ENCODE measurements at regions not wholly inside any gene's neighbourhood (a gene's known extent, or its start where the extent isn't known, plus 50 kb on each side); places are given as distances from the start of the nearest gene placed in this dataset.

GRCh38 chr13:44281252-44282000, 92.2 kb upstream of the SERP2 start:
- Histone ChIP-seq H3K27ac (ENCODE audit: low read depth in 1 of 2, low read length in 2 of 2) (no peak overlapping the region), H3K36me3 (ENCODE audit: control insufficient read depth in 1 of 2, insufficient read depth in 2 of 2, low read length in 1 of 2) (no peaks in the 10 kb centered on the region), H3K9me3 (ENCODE audit: control insufficient read depth, low read length) (no peaks in the 10 kb centered on the region), H3K4me1 (ENCODE audit: control insufficient read depth in 1 of 2, insufficient read depth in 2 of 2, low read length in 2 of 2) (no peaks in the 10 kb centered on the region), H3K4me3 (ENCODE audit: low read length in 2 of 2) (no peak overlapping the region), H3K27me3 (ENCODE audit: control insufficient read depth in 1 of 2, insufficient read depth in 2 of 2, low read length in 1 of 2) (no peaks in the 10 kb centered on the region)
- WGBS, 2 donors: 92 to 93% methylated on average over 9 of the region's 9 CpGs
- no peak for ATAC-seq (ENCODE audit: low FRiP score)
- intact Hi-C loops (cut with DNase I): no loop called here
- no peak for DNase-seq

DNA sequence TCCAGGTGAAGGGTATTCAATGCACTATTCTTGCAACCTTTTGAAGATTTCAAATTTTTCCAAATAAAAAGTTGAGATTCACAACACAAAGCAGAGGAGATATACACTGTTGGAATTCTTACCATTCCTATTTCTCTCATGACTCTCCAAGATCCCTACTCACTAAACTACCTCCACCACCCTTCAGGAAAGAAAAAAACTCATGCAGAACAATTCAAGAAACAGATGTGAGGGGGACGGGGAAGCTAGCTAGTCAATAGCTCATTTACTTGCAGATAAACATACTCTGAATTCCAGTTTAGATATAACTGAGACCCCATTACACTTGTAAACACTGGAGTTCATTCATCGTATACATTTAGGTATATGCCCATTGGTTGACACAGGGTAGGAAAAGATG, 90.0 kb upstream of the SERP2 start:
- intact Hi-C loops (cut with DNase I): no loop called here
- Histone ChIP-seq H3K27me3 (ENCODE audit: control insufficient read depth in 1 of 2, insufficient read depth in 2 of 2, low read length in 1 of 2) (no peaks in the 10 kb centered on the region), H3K9me3 (ENCODE audit: control insufficient read depth, low read length) (no peaks in the 10 kb centered on the region), H3K27ac (ENCODE audit: low read depth in 1 of 2, low read length in 2 of 2) (no peak overlapping the region), H3K4me1 (ENCODE audit: control insufficient read depth in 1 of 2, insufficient read depth in 2 of 2, low read length in 2 of 2) (no peaks in the 10 kb centered on the region), H3K36me3 (ENCODE audit: control insufficient read depth in 1 of 2, insufficient read depth in 2 of 2, low read length in 1 of 2) (no peaks in the 10 kb centered on the region), H3K4me3 (ENCODE audit: low read length in 2 of 2) (no peak overlapping the region)
- DNase-seq (no peak), ATAC-seq (ENCODE audit: low FRiP score) (no peak)
- 85 to 91% methylated on average over 2 of the region's 2 CpGs for WGBS, 2 donors

GRCh38 chr13:44287958-44288357, 85.7 kb upstream of the SERP2 start:
- H3K36me3 ChIP-seq (ENCODE audit: control insufficient read depth in 1 of 2, insufficient read depth in 2 of 2, low read length in 1 of 2): no peaks in the 10 kb centered on the region
- no peaks in the 10 kb centered on the region for H3K4me1 ChIP-seq (ENCODE audit: control insufficient read depth in 1 of 2, insufficient read depth in 2 of 2, low read length in 2 of 2)
- intact Hi-C loops (cut with DNase I): no loop called here
- H3K9me3 ChIP-seq (ENCODE audit: control insufficient read depth, low read length): no peaks in the 10 kb centered on the region
- no peak overlapping the region for H3K27ac ChIP-seq (ENCODE audit: low read depth in 1 of 2, low read length in 2 of 2)
- H3K27me3 ChIP-seq (ENCODE audit: control insufficient read depth in 1 of 2, insufficient read depth in 2 of 2, low read length in 1 of 2): no peaks in the 10 kb centered on the region
- H3K4me3 ChIP-seq (ENCODE audit: low read length in 2 of 2): no peak overlapping the region
- no peak for DNase-seq
- WGBS, 2 donors: 10 to 12% methylated on average over 5 of the region's 5 CpGs
- no peak for ATAC-seq (ENCODE audit: low FRiP score)

DNA sequence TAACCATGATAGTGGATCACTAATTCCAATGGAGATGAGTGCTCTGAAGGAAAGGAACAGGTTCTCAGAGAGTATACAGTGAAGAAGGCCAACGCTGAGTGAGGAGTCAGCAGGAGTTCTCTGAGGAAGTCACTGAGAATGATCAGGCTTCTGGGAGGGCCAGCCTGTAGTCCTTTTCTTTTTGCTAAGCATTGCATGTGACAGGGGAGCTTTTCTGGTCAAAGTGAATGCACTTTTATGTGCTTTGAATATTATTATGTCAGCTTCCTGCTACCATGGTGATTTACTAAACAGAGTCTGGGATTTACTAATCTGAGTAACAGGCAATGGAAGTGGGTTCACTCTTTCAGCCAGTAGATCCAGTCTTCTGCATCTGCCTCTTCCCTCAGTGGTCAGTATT, 81.1 kb upstream of the SERP2 start:
- Histone ChIP-seq H3K27ac (ENCODE audit: low read depth in 1 of 2, low read length in 2 of 2) (no peak overlapping the region), H3K36me3 (ENCODE audit: control insufficient read depth in 1 of 2, insufficient read depth in 2 of 2, low read length in 1 of 2) (no peaks in the 10 kb centered on the region), H3K27me3 (ENCODE audit: control insufficient read depth in 1 of 2, insufficient read depth in 2 of 2, low read length in 1 of 2) (no peaks in the 10 kb centered on the region), H3K4me1 (ENCODE audit: control insufficient read depth in 1 of 2, insufficient read depth in 2 of 2, low read length in 2 of 2) (no peaks in the 10 kb centered on the region), H3K4me3 (ENCODE audit: low read length in 2 of 2) (no peak overlapping the region), H3K9me3 (ENCODE audit: control insufficient read depth, low read length) (no peaks in the 10 kb centered on the region)
- DNase-seq: no peak
- 88 to 94% methylated on average over 1 of the region's 1 CpG for WGBS, 2 donors
- intact Hi-C loops (cut with DNase I): no loop called here
- ATAC-seq (ENCODE audit: low FRiP score): peak; percentile 49

DNA sequence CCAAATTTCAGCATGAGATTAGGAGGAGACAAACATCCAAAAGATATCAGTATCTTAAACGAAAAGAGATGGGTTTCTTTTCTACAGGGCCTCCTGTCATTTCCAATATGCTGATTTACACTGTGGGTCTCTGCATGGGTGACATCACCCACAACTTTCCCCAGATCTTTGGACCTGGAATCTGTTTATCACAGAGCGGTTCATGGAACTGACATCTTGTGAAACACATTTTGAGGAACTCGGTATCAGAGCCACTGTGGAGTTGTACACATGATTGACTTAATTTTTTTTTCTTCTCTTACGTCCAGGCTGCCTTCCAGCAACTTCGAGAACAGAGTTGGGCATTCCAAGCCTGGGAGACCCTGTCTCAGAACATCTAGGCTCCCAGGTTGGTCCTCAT, 80.2 kb upstream of the SERP2 start:
- Histone ChIP-seq H3K27me3 (ENCODE audit: control insufficient read depth in 1 of 2, insufficient read depth in 2 of 2, low read length in 1 of 2) (no peaks in the 10 kb centered on the region), H3K4me1 (ENCODE audit: control insufficient read depth in 1 of 2, insufficient read depth in 2 of 2, low read length in 2 of 2) (no peaks in the 10 kb centered on the region), H3K36me3 (ENCODE audit: control insufficient read depth in 1 of 2, insufficient read depth in 2 of 2, low read length in 1 of 2) (no peaks in the 10 kb centered on the region), H3K27ac (ENCODE audit: low read depth in 1 of 2, low read length in 2 of 2) (peak overlapping the region; percentile 33 to 73), H3K4me3 (ENCODE audit: low read length in 2 of 2) (no peak overlapping the region), H3K9me3 (ENCODE audit: control insufficient read depth, low read length) (no peaks in the 10 kb centered on the region)
- 30 to 42% methylated on average over 5 of the region's 5 CpGs for WGBS, 2 donors
- ATAC-seq (ENCODE audit: low FRiP score) (no peak), DNase-seq (no peak)
- intact Hi-C loops (cut with DNase I): no loop called here

- Histone ChIP-seq H3K27ac (ENCODE audit: low read depth in 1 of 2, low read length in 2 of 2) (peak overlapping the region; percentile 33 to 73), H3K4me3 (ENCODE audit: low read length in 2 of 2) (no peak overlapping the region), H3K36me3 (ENCODE audit: control insufficient read depth in 1 of 2, insufficient read depth in 2 of 2, low read length in 1 of 2) (no peaks in the 10 kb centered on the region), H3K9me3 (ENCODE audit: control insufficient read depth, low read length) (no peaks in the 10 kb centered on the region), H3K27me3 (ENCODE audit: control insufficient read depth in 1 of 2, insufficient read depth in 2 of 2, low read length in 1 of 2) (no peaks in the 10 kb centered on the region), H3K4me1 (ENCODE audit: control insufficient read depth in 1 of 2, insufficient read depth in 2 of 2, low read length in 2 of 2) (no peaks in the 10 kb centered on the region)
- DNase-seq (no peak), ATAC-seq (ENCODE audit: low FRiP score) (peak; percentile 21)
- 18 to 33% methylated on average over 3 of the region's 3 CpGs for WGBS, 2 donors
- intact Hi-C loops (cut with DNase I): no loop called here
Observed at GRCh38 chr13:44293908-44294735, 79.5 kb upstream of the SERP2 start.

DNA sequence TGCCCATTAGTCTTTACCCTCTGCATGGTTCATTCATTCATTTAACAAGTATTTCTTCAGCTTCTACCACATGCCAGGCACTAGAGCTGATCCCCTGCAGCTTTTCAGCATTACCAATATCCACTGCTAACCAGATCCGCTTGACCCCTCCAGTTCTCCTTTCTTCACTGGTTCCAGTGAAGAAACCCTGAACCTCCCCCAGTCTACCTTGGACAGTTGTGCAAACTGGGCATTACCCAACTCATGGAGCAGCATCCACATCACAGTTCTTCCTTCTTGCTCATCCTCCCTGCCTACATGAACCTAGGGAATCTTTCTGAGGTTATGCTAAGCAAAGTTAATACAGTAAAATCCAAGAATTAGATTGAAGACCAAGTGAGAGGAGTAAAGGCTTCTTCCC, 78.7 kb upstream of the SERP2 start:
- no peak overlapping the region for H3K4me3 ChIP-seq (ENCODE audit: low read length in 2 of 2)
- WGBS, 2 donors: 98 to 100% methylated on average over 1 of the region's 1 CpG
- no peak for DNase-seq
- no peaks in the 10 kb centered on the region for H3K9me3 ChIP-seq (ENCODE audit: control insufficient read depth, low read length)
- H3K4me1 ChIP-seq (ENCODE audit: control insufficient read depth in 1 of 2, insufficient read depth in 2 of 2, low read length in 2 of 2): no peaks in the 10 kb centered on the region
- H3K27me3 ChIP-seq (ENCODE audit: control insufficient read depth in 1 of 2, insufficient read depth in 2 of 2, low read length in 1 of 2): no peaks in the 10 kb centered on the region
- no peak for ATAC-seq (ENCODE audit: low FRiP score)
- H3K36me3 ChIP-seq (ENCODE audit: control insufficient read depth in 1 of 2, insufficient read depth in 2 of 2, low read length in 1 of 2): no peaks in the 10 kb centered on the region
- H3K27ac ChIP-seq (ENCODE audit: low read depth in 1 of 2, low read length in 2 of 2): no peak overlapping the region
- intact Hi-C loops (cut with DNase I): no loop called here

DNA sequence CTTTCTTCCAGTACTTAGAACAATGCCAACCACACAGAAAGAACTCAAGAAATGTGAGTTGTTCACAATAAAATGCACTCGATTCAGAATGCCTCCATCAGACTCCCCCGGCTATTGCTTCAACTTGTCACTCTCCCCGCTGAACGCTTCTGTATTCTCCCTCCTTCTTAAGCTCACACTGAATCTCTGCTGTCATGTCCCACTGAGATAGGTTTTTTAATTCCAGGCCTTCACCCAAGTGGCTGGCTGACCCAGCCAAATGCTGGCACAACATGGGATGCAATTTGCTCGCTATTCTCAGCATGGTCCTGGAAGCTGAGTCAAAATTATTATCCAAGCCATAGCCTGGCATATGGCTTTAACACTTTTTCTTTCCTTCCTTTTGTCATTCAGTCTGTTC, 76.8 kb upstream of the SERP2 start:
- no peak overlapping the region for H3K4me3 ChIP-seq (ENCODE audit: low read length in 2 of 2)
- H3K27ac ChIP-seq (ENCODE audit: low read depth in 1 of 2, low read length in 2 of 2): no peak overlapping the region
- intact Hi-C loops (cut with DNase I): no loop called here
- 21 to 22% methylated on average over 5 of the region's 5 CpGs for WGBS, 2 donors
- ATAC-seq (ENCODE audit: low FRiP score) (no peak), DNase-seq (no peak)
- H3K36me3 ChIP-seq (ENCODE audit: control insufficient read depth in 1 of 2, insufficient read depth in 2 of 2, low read length in 1 of 2): no peaks in the 10 kb centered on the region
- H3K9me3 ChIP-seq (ENCODE audit: control insufficient read depth, low read length): no peaks in the 10 kb centered on the region
- H3K27me3 ChIP-seq (ENCODE audit: control insufficient read depth in 1 of 2, insufficient read depth in 2 of 2, low read length in 1 of 2): no peaks in the 10 kb centered on the region
- peaks cover 0 to 3% of the 10 kb centered on the region in 2 donors for H3K4me1 ChIP-seq (ENCODE audit: control insufficient read depth in 1 of 2, insufficient read depth in 2 of 2, low read length in 2 of 2)

DNA sequence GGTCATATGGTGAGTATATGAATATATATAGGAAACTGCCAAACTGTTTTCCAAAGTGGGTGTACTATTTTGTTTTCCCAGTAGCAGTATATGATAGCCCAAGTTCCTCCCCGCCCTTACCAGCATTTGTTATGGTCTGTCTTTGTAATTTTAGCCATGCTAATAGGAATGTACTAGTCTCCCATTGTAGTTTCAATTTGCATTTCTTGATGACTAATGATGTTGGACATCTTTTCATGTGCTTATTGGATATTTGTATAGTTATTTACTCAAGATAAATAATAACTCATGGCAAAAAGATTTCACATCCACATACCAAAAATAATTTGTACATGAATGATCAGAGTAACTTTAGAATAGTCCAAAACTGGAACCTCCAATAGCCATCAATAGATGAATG, 75.3 kb upstream of the SERP2 start:
- Histone ChIP-seq H3K9me3 (ENCODE audit: control insufficient read depth, low read length) (no peaks in the 10 kb centered on the region), H3K4me3 (ENCODE audit: low read length in 2 of 2) (no peak overlapping the region), H3K27ac (ENCODE audit: low read depth in 1 of 2, low read length in 2 of 2) (no peak overlapping the region), H3K4me1 (ENCODE audit: control insufficient read depth in 1 of 2, insufficient read depth in 2 of 2, low read length in 2 of 2) (peaks cover 0 to 3% of the 10 kb centered on the region in 2 donors), H3K36me3 (ENCODE audit: control insufficient read depth in 1 of 2, insufficient read depth in 2 of 2, low read length in 1 of 2) (no peaks in the 10 kb centered on the region), H3K27me3 (ENCODE audit: control insufficient read depth in 1 of 2, insufficient read depth in 2 of 2, low read length in 1 of 2) (no peaks in the 10 kb centered on the region)
- intact Hi-C loops (cut with DNase I): loop anchor here in 1 of 2 donors (2.0 kb wide), 1 partner anchor 28 kb away; no protein-coding TSS in a partner anchor
- DNase-seq: no peak
- 95 to 96% methylated on average over 1 of the region's 1 CpG for WGBS, 2 donors
- ATAC-seq (ENCODE audit: low FRiP score): no peak
